ENCODE measurements at regions not wholly inside any gene's neighbourhood (a gene's known extent, or its start where the extent isn't known, plus 50 kb on each side); places are given as distances from the start of the nearest gene placed in this dataset.

DNA sequence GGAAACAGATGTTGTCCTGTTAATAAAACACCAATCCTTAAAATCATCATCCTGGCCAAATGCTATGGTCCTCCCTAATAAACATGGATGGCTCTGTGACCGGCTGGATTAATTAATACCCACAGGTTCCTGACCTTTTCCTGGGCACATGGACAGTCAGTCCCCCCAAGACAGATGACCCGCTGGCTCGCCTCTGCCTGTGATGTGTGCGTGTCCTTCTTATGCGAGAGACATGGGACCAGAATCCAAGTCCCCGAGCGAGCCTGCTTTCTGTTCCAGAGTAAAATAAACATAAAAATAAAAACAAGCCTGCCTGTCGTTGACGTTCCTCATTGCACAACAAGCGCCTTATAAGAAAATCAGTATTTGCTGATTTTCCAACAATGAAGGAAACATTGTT lies 378.3 kb upstream of the TSHZ3 start:
- TF ChIP-seq, protein P1, sequence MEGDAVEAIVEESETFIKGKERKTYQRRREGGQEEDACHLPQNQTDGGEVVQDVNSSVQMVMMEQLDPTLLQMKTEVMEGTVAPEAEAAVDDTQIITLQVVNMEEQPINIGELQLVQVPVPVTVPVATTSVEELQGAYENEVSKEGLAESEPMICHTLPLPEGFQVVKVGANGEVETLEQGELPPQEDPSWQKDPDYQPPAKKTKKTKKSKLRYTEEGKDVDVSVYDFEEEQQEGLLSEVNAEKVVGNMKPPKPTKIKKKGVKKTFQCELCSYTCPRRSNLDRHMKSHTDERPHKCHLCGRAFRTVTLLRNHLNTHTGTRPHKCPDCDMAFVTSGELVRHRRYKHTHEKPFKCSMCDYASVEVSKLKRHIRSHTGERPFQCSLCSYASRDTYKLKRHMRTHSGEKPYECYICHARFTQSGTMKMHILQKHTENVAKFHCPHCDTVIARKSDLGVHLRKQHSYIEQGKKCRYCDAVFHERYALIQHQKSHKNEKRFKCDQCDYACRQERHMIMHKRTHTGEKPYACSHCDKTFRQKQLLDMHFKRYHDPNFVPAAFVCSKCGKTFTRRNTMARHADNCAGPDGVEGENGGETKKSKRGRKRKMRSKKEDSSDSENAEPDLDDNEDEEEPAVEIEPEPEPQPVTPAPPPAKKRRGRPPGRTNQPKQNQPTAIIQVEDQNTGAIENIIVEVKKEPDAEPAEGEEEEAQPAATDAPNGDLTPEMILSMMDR (IDR thresholded peaks at IDR 0.05), result no peak
- TF ChIP-seq POLR2A (IDR thresholded peaks at IDR 0.05) (no peak), POLR2AphosphoS5 (IDR thresholded peaks at IDR 0.05; ENCODE audit: insufficient read depth in 1 of 2, low read depth in 1 of 2) (no peak)
